Endothelial cell of umbilical vein (primary cell): ENCODE measurements at regions not wholly inside any gene's neighbourhood (a gene's known extent, or its start where the extent isn't known, plus 50 kb on each side); places are given as distances from the start of the nearest gene placed in this dataset.
A peak's percentile ranks its signal among the peaks of the same experiment; 100 is the strongest.

Source experiments
- BruUV-seq: library from RNA; stranded (reverse); fragments of 400-500 nt; replicated peaks from 2 replicates; lab custom pipeline; 2021; lab: Mats Ljungman, UMichigan
- CTCF ChIA-PET: fragments of 300-600, 350-600 bp; sonication (Branson Sonifier 250); formaldehyde crosslinking; loops from one replicate; lab custom pipeline; 2021; ENCODE audit warnings: antibody characterized with exemption, inconsistent platforms; lab: Charles Lee
- POLR2A ChIA-PET: fragments of 300-600, 350-600 bp; sonication (Branson Sonifier 250); formaldehyde crosslinking; loops from one replicate; lab custom pipeline; 2021; ENCODE audit warnings: antibody characterized with exemption, inconsistent platforms; lab: Charles Lee
- DNase-seq: peaks from one replicate; pipeline ENCODE4 v3.0.0-alpha.2; 2011; ENCODE audit warnings: low read depth, low spot score
- FAIRE-seq: peaks from 2 replicates; lab custom pipeline; 2011; peaks lifted over from hg19 to GRCh38; lab: Jason Lieb, UNC
- H2AFZ ChIP-seq: 2 replicates; pipeline ENCODE4 v1.6.0; 2012; ENCODE audit warnings: low read depth, low read length, control low read depth, inconsistent platforms
- H3K27ac ChIP-seq: 2 replicates; pipeline ENCODE4 v1.5.1; 2011; ENCODE audit warnings: low read depth, mild to moderate bottlenecking, control low read depth, low read length, moderate library complexity; ENCODE audit not compliant: insufficient read depth
- H3K27me3 ChIP-seq, 2 experiments: 2 replicates each; pipeline versions ENCODE4 v1.6.0 to v1.6.1; 2011; ENCODE audit warnings: low read length in 2 of 2, mixed read lengths in 1 of 2; ENCODE audit not compliant: control insufficient read depth in 2 of 2, insufficient read depth in 2 of 2
- H3K36me3 ChIP-seq, 2 experiments: 2 replicates in 1 of 2; 3 replicates in 1 of 2; pipeline ENCODE4 v1.5.1; 2011; ENCODE audit warnings: low read length in 2 of 2, mild to moderate bottlenecking in 1 of 2, moderate library complexity in 1 of 2; ENCODE audit not compliant: control insufficient read depth in 2 of 2, insufficient read depth in 2 of 2; ENCODE audit errors: extremely low read depth in 1 of 2
- H3K4me1 ChIP-seq: 3 replicates; pipeline ENCODE4 v1.5.1; 2011; ENCODE audit warnings: mild to moderate bottlenecking, low read length; ENCODE audit not compliant: control insufficient read depth, insufficient read depth; ENCODE audit errors: extremely low read depth
- H3K4me2 ChIP-seq: 2 replicates; pipeline ENCODE4 v1.6.1; 2011; ENCODE audit warnings: low read length, control low read depth, mixed read lengths; ENCODE audit not compliant: insufficient read depth
- H3K4me3 ChIP-seq, 3 experiments: fragments of 200-600 bp in 1 of 3; sonication (generic), shearing (Covaris generic) in 1 of 3; replicated peaks in 1 of 3; 2 replicates each; pipeline ENCODE4 v1.5.1; 2011 to 2016; ENCODE audit warnings: control low read depth in 3 of 3, low read length in 3 of 3, mild to moderate bottlenecking in 2 of 3, inconsistent platforms in 1 of 3, low read depth in 1 of 3, moderate library complexity in 1 of 3; ENCODE audit not compliant: insufficient read depth in 1 of 3
- H3K79me2 ChIP-seq: 2 replicates; pipeline ENCODE4 v1.6.0; 2012; ENCODE audit warnings: low read length, inconsistent platforms; ENCODE audit not compliant: control insufficient read depth, insufficient read depth
- H3K9ac ChIP-seq: replicated peaks from 2 replicates; pipeline ENCODE3; 2011; ENCODE audit warnings: low read length, control low read depth; ENCODE audit not compliant: insufficient read depth; ENCODE audit errors: extremely low read depth
- H3K9me1 ChIP-seq: replicated peaks from 3 replicates; pipeline ENCODE4 v1.6.0; 2011; ENCODE audit warnings: mild to moderate bottlenecking, low read length; ENCODE audit not compliant: control insufficient read depth, insufficient read depth; ENCODE audit errors: extremely low read depth
- H3K9me3 ChIP-seq: replicated peaks from 2 replicates; pipeline ENCODE4 v1.5.1; 2012; ENCODE audit warnings: low read length, inconsistent platforms; ENCODE audit not compliant: control insufficient read depth, insufficient read depth
- H4K20me1 ChIP-seq: replicated peaks from 2 replicates; pipeline ENCODE3; 2011; ENCODE audit warnings: mild to moderate bottlenecking, low read length; ENCODE audit not compliant: control insufficient read depth, insufficient read depth; ENCODE audit errors: extremely low read depth
- CTCF ChIP-seq, 2 donors: IDR thresholded peaks; 1 replicate in 1 of 2; 2 replicates in 1 of 2; pipeline ENCODE4 v1.5.1; 2011; ENCODE audit warnings: low read length in 2 of 2, mild to moderate bottlenecking in 2 of 2, moderate library complexity in 2 of 2, control low read depth in 1 of 2, inconsistent platforms in 1 of 2, low read depth in 1 of 2; ENCODE audit not compliant: insufficient read depth in 1 of 2; ENCODE audit errors: extremely low read depth in 1 of 2
- EZH2 ChIP-seq: IDR thresholded peaks from 2 replicates; pipeline ENCODE4 v1.6.1; 2012; ENCODE audit warnings: borderline replicate concordance, low read depth, mild to moderate bottlenecking, moderate library complexity, low read length, inconsistent platforms; ENCODE audit not compliant: severe bottlenecking
- FOS ChIP-seq: IDR thresholded peaks from 2 replicates; pipeline ENCODE4 v1.6.1; 2011; ENCODE audit warnings: mild to moderate bottlenecking, low read length, moderate library complexity, borderline replicate concordance; ENCODE audit not compliant: insufficient read depth
- GATA2 ChIP-seq: IDR thresholded peaks from 2 replicates; pipeline ENCODE4 v1.7.0; 2011; ENCODE audit warnings: low read depth, mild to moderate bottlenecking, moderate library complexity, mixed read lengths, low read length; ENCODE audit not compliant: insufficient read length, insufficient read depth
- JUN ChIP-seq: IDR thresholded peaks from 2 replicates; pipeline ENCODE4 v1.6.1; 2011; ENCODE audit warnings: borderline replicate concordance, low read depth; ENCODE audit not compliant: insufficient read length, insufficient read depth
- MYC ChIP-seq: IDR thresholded peaks from one replicate; pipeline ENCODE4 v1.6.1; 2011; ENCODE audit warnings: mild to moderate bottlenecking, low read depth, low read length
- POLR2A ChIP-seq: IDR thresholded peaks from 2 replicates; pipeline ENCODE4 v1.6.1; 2012; ENCODE audit warnings: low read depth, mild to moderate bottlenecking, control low read depth, low read length
- POLR2AphosphoS5 ChIP-seq: IDR thresholded peaks from 2 replicates; pipeline ENCODE4 v1.6.1; 2012; ENCODE audit warnings: low read depth, mild to moderate bottlenecking, control low read depth, low read length, moderate library complexity; ENCODE audit not compliant: insufficient read depth
- dilution Hi-C: fragments of 300-500 bp; cut with MboI; formaldehyde crosslinking; loops from one replicate; pipeline ENCODE4 v1.15.0; 2019; ENCODE audit warnings: low sequenced_read_pairs; ENCODE audit not compliant: extremely low pct_ligation_motif_present
- intact Hi-C: fragments of 100-400 bp; cut with micrococcal nuclease; formaldehyde crosslinking; loops from one replicate; pipeline ENCODE4 v1.10.0; 2022
- TF ChIP-seq, protein P1 (sequence below): IDR thresholded peaks from 2 replicates; pipeline ENCODE4 v1.6.1; 2011; ENCODE audit not compliant: insufficient read depth, insufficient read length

DNA sequence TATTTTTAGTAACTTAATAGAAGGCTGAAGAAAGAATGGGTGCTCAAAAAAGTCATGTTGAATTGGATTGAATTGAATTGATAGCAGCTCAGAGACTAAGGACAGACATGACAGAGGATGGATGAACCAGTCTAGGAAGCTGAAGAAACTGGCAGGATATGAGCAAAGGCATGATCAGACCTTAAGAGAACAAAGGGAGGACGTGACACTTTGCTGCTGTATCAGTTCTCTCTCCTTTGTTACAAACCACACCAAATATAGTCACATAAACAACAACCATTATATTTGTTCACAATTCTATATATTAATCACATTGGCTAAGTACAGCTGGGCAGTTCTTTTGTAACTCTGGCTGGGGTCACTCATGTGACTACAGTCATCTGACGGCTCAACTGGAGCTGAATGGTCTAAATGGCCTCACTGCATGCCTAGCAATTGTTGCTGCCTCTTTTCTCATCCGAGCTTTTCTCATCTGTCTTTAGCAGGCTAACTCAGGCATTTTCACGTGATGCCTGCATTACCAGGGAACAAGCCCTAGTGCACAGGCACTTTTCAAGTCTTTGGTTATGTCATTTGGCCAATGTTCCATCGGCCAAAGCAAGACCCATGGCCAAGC, 355.0 kb downstream of the ETNK1 start:
- peak overlapping the region; percentile 82 for H3K27ac ChIP-seq
- H3K9me3 ChIP-seq = no peaks in the 10 kb centered on the region
- FAIRE-seq (no peak), DNase-seq (peak; percentile 47)
- TF ChIP-seq POLR2A = no peak
- peak; percentile 84 for TF ChIP-seq FOS
- peak; percentile 38 for TF ChIP-seq JUN
- TF ChIP-seq, protein P1, sequence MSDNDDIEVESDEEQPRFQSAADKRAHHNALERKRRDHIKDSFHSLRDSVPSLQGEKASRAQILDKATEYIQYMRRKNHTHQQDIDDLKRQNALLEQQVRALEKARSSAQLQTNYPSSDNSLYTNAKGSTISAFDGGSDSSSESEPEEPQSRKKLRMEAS = no peak
- peak; percentile 51 for TF ChIP-seq POLR2AphosphoS5
- no peaks in the 10 kb centered on the region for H3K79me2 ChIP-seq
- no peaks in the 10 kb centered on the region for H3K36me3 ChIP-seq
- ChIA-PET CTCF (interaction anchor here (1.6 to 2.0 kb wide), 2 partner anchors 18 to 295 kb away, joined by 4 to 8 read pairs; no protein-coding TSS in a partner anchor), POLR2A (no interaction called here)
- no peaks in the 10 kb centered on the region for H4K20me1 ChIP-seq
- no peak overlapping the region for H3K9ac ChIP-seq
- H2AFZ ChIP-seq = peak overlapping the region; percentile 11
- no peaks in the 10 kb centered on the region for H3K9me1 ChIP-seq
- dilution Hi-C loops = no loop called here
- peaks cover 18% of the 10 kb centered on the region for H3K4me1 ChIP-seq
- intact Hi-C loops = loop anchor here (10.0 kb wide), 1 partner anchor 295 kb away; no protein-coding TSS in a partner anchor
- no peak overlapping the region for H3K4me3 ChIP-seq
- no peaks in the 10 kb centered on the region for H3K27me3 ChIP-seq
- no TSS peak for BruUV-seq
- no peak overlapping the region for H3K4me2 ChIP-seq

DNA sequence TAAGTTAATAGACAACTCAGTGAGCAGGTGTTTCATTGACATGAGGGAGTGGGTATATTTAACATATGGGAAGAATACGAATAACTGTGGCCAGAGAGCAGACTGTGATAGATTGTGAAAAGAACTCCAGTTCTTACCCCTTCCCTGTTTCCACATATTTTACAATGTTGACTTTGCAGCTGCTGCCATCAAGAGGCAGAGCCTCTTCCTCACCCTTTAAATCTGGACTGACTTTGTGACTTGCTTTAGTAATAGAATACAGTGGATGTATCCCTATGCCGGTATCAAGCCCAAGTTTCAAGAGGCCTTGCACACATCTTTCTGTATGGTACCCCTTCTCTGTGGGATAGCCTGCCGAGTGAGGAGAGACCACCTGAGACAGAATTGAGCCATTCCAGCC, 356.7 kb downstream of the ETNK1 start:
- Histone ChIP-seq H4K20me1 (no peaks in the 10 kb centered on the region), H2AFZ (no peak overlapping the region), H3K9me3 (no peaks in the 10 kb centered on the region), H3K27ac (no peak overlapping the region), H3K79me2 (no peaks in the 10 kb centered on the region), H3K36me3 (no peaks in the 10 kb centered on the region), H3K27me3 (no peaks in the 10 kb centered on the region), H3K4me1 (peaks cover 13% of the 10 kb centered on the region), H3K4me2 (no peak overlapping the region), H3K9me1 (no peaks in the 10 kb centered on the region), H3K4me3 (no peak overlapping the region), H3K9ac (no peak overlapping the region)
- CTCF ChIA-PET = interaction anchor here (1.1 to 1.5 kb wide), 3 partner anchors 12 to 295 kb away, joined by 3 to 4 read pairs (median 3); no protein-coding TSS in a partner anchor
- dilution Hi-C loops (no loop called here), intact Hi-C loops (no loop called here)
- no TSS peak for BruUV-seq
- FAIRE-seq = no peak
- POLR2A ChIA-PET = no interaction called here
- TF ChIP-seq POLR2A (no peak), EZH2 (no peak), MYC (no peak), FOS (no peak), CTCF (IDR thresholded peaks at IDR 0.05; ENCODE audit: extremely low read depth in 1 of 2, insufficient read depth in 1 of 2, low read depth in 1 of 2, low read length in 2 of 2) (no peak), GATA2 (no peak), POLR2AphosphoS5 (no peak), JUN (no peak)
- TF ChIP-seq, protein P1 = no peak
- DNase-seq = no peak
